K562 (cell line): ENCODE measurements at regions not wholly inside any gene's neighbourhood (a gene's known extent, or its start where the extent isn't known, plus 50 kb on each side); places are given as distances from the start of the nearest gene placed in this dataset.

Source experiments
- ELF2 ChIP-seq: fragments of 250-450 bp; sonication (Bioruptor Pico); IDR thresholded peaks from 2 replicates; pipeline ENCODE4 v1.5.0; 2021; ENCODE audit warnings: mild to moderate bottlenecking
- MAFG ChIP-seq: fragments of 450-650 bp; conservative IDR thresholded peaks from 2 replicates; pipeline ENCODE4 v1.6.1; 2016; ENCODE audit warnings: missing genetic modification characterization, missing compliant biosample characterization
- SMC3 ChIP-seq: conservative IDR thresholded peaks from 2 replicates; pipeline ENCODE4 v1.6.1; 2011; ENCODE audit warnings: low read depth, low read length, improper control_type of control experiment; ENCODE audit not compliant: insufficient read depth
- TBP ChIP-seq: optimal IDR thresholded peaks from 2 replicates; pipeline ENCODE3; 2011; ENCODE audit warnings: low read depth, low read length, improper control_type of control experiment
- ZNF274 ChIP-seq: IDR thresholded peaks from 2 replicates; pipeline ENCODE4 v1.6.1; 2011; ENCODE audit warnings: low read depth, mild to moderate bottlenecking, low read length, moderate library complexity, borderline replicate concordance
- TF ChIP-seq, protein P1 (sequence below): fragments of 250-450 bp; sonication (Bioruptor Pico); IDR thresholded peaks from 2 replicates; pipeline ENCODE4 v1.8.0; 2022; ENCODE audit warnings: moderate library complexity, mild to moderate bottlenecking, inconsistent platforms
- TF ChIP-seq, protein P2 (sequence below): sonication (generic); formaldehyde crosslinking; IDR thresholded peaks from 2 replicates; pipeline ENCODE4 v1.8.0; 2022; ENCODE audit warnings: mild to moderate bottlenecking, missing genetic modification reagents

DNA sequence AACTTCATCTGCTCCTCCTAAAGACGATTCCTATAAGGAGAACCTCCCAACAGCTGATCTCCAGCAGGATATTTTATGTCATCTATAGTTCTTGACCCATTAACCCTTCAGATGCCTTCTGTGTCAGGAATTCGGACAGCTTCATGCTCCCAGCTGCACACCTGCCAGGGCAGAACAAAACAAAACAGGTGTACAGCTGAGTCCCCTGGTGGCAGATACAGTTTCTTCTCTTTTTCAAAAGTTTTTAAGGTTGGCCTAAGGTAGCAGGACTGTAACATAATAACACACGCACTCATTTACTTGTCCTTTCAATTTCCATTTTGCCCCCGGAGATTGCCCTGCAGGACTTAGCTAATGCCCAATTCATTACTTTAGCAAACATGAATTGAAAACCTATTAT lies 218.3 kb downstream of the S1PR1 start:
- TF ChIP-seq TBP (no peak), ZNF274 (no peak), SMC3 (no peak), MAFG (tag) (no peak), ELF2 (CRISPR knock-in tag) (no peak)
- TF ChIP-seq, protein P1, sequence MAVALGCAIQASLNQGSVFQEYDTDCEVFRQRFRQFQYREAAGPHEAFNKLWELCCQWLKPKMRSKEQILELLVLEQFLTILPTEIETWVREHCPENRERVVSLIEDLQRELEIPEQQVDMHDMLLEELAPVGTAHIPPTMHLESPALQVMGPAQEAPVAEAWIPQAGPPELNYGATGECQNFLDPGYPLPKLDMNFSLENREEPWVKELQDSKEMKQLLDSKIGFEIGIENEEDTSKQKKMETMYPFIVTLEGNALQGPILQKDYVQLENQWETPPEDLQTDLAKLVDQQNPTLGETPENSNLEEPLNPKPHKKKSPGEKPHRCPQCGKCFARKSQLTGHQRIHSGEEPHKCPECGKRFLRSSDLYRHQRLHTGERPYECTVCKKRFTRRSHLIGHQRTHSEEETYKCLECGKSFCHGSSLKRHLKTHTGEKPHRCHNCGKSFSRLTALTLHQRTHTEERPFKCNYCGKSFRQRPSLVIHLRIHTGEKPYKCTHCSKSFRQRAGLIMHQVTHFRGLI: no peak
- TF ChIP-seq, protein P2, sequence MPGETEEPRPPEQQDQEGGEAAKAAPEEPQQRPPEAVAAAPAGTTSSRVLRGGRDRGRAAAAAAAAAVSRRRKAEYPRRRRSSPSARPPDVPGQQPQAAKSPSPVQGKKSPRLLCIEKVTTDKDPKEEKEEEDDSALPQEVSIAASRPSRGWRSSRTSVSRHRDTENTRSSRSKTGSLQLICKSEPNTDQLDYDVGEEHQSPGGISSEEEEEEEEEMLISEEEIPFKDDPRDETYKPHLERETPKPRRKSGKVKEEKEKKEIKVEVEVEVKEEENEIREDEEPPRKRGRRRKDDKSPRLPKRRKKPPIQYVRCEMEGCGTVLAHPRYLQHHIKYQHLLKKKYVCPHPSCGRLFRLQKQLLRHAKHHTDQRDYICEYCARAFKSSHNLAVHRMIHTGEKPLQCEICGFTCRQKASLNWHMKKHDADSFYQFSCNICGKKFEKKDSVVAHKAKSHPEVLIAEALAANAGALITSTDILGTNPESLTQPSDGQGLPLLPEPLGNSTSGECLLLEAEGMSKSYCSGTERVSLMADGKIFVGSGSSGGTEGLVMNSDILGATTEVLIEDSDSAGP (CRISPR knock-in tag): no peak
